ENCODE measurements at regions not wholly inside any gene's neighbourhood (a gene's known extent, or its start where the extent isn't known, plus 50 kb on each side); places are given as distances from the start of the nearest gene placed in this dataset.

DNA sequence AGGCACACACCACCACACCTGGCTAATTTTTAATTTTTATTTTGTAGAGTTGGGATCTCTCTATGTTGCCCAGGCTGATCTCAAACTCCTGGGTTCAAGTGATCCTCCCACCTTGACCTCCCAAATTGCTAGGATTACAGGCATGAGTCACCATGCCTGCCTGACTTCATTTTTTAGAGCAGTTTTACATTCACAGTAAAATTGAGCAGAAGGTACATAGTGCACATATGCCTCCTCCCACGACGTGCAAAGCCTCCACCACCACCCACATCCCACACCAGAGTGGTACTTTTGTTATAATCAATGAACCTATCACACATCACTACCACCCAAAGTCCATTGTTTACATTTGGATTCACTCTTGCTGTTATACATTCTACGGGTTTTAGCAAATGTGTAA, 62.5 kb upstream of the PLEKHG3 start:
- TF ChIP-seq TCF12 (IDR thresholded peaks at IDR 0.05) (no peak), RCOR1 (IDR thresholded peaks at IDR 0.05; ENCODE audit: low read length) (no peak), SIN3A (IDR thresholded peaks at IDR 0.05; ENCODE audit: borderline replicate concordance, low read depth, low read length) (no peak), SMC3 (IDR thresholded peaks at IDR 0.05; ENCODE audit: low read depth, low read length) (no peak), YY1 (IDR thresholded peaks at IDR 0.05; ENCODE audit: low read depth) (no peak), RFX5 (IDR thresholded peaks at IDR 0.05; ENCODE audit: low read length) (no peak), TAF1 (IDR thresholded peaks at IDR 0.05; ENCODE audit: borderline replicate concordance, low read depth, low read length) (no peak), EP300 (IDR thresholded peaks at IDR 0.05; ENCODE audit: borderline replicate concordance in 1 of 2, low read depth in 1 of 2, low read length in 1 of 2) (no peak), POLR2AphosphoS5 (IDR thresholded peaks at IDR 0.05; ENCODE audit: low read depth, low read length) (no peak), RXRA (IDR thresholded peaks at IDR 0.05; ENCODE audit: borderline replicate concordance, low read depth) (no peak)
- TF ChIP-seq, protein P1, sequence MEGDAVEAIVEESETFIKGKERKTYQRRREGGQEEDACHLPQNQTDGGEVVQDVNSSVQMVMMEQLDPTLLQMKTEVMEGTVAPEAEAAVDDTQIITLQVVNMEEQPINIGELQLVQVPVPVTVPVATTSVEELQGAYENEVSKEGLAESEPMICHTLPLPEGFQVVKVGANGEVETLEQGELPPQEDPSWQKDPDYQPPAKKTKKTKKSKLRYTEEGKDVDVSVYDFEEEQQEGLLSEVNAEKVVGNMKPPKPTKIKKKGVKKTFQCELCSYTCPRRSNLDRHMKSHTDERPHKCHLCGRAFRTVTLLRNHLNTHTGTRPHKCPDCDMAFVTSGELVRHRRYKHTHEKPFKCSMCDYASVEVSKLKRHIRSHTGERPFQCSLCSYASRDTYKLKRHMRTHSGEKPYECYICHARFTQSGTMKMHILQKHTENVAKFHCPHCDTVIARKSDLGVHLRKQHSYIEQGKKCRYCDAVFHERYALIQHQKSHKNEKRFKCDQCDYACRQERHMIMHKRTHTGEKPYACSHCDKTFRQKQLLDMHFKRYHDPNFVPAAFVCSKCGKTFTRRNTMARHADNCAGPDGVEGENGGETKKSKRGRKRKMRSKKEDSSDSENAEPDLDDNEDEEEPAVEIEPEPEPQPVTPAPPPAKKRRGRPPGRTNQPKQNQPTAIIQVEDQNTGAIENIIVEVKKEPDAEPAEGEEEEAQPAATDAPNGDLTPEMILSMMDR (IDR thresholded peaks at IDR 0.05) = no peak
- TF ChIP-seq, protein P2, sequence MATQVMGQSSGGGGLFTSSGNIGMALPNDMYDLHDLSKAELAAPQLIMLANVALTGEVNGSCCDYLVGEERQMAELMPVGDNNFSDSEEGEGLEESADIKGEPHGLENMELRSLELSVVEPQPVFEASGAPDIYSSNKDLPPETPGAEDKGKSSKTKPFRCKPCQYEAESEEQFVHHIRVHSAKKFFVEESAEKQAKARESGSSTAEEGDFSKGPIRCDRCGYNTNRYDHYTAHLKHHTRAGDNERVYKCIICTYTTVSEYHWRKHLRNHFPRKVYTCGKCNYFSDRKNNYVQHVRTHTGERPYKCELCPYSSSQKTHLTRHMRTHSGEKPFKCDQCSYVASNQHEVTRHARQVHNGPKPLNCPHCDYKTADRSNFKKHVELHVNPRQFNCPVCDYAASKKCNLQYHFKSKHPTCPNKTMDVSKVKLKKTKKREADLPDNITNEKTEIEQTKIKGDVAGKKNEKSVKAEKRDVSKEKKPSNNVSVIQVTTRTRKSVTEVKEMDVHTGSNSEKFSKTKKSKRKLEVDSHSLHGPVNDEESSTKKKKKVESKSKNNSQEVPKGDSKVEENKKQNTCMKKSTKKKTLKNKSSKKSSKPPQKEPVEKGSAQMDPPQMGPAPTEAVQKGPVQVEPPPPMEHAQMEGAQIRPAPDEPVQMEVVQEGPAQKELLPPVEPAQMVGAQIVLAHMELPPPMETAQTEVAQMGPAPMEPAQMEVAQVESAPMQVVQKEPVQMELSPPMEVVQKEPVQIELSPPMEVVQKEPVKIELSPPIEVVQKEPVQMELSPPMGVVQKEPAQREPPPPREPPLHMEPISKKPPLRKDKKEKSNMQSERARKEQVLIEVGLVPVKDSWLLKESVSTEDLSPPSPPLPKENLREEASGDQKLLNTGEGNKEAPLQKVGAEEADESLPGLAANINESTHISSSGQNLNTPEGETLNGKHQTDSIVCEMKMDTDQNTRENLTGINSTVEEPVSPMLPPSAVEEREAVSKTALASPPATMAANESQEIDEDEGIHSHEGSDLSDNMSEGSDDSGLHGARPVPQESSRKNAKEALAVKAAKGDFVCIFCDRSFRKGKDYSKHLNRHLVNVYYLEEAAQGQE (IDR thresholded peaks at IDR 0.05; ENCODE audit: low read depth, low read length) = no peak
- TF ChIP-seq, protein P3, sequence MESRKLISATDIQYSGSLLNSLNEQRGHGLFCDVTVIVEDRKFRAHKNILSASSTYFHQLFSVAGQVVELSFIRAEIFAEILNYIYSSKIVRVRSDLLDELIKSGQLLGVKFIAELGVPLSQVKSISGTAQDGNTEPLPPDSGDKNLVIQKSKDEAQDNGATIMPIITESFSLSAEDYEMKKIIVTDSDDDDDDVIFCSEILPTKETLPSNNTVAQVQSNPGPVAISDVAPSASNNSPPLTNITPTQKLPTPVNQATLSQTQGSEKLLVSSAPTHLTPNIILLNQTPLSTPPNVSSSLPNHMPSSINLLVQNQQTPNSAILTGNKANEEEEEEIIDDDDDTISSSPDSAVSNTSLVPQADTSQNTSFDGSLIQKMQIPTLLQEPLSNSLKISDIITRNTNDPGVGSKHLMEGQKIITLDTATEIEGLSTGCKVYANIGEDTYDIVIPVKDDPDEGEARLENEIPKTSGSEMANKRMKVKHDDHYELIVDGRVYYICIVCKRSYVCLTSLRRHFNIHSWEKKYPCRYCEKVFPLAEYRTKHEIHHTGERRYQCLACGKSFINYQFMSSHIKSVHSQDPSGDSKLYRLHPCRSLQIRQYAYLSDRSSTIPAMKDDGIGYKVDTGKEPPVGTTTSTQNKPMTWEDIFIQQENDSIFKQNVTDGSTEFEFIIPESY (IDR thresholded peaks at IDR 0.05; ENCODE audit: borderline replicate concordance, low read depth) = no peak
- TF ChIP-seq, protein P4, sequence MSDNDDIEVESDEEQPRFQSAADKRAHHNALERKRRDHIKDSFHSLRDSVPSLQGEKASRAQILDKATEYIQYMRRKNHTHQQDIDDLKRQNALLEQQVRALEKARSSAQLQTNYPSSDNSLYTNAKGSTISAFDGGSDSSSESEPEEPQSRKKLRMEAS (IDR thresholded peaks at IDR 0.05; ENCODE audit: low read depth) = no peak
